GM23338 (cell line): ENCODE measurements at regions not wholly inside any gene's neighbourhood (a gene's known extent, or its start where the extent isn't known, plus 50 kb on each side); places are given as distances from the start of the nearest gene placed in this dataset.

Experiments used
- ATAC-seq: fragments of 200-7000 bp; cut with Tn5 transposase; 3 replicates; pipeline ENCODE4 v1.9.1; 2020
- DNase-seq: peaks from one replicate; pipeline ENCODE4 v3.0.0-alpha.2; 2015; ENCODE audit warnings: low spot score
- H2AFZ ChIP-seq: fragments of 200-600 bp; sonication (generic); 2 replicates; pipeline ENCODE4 v1.8.0; 2016; ENCODE audit warnings: antibody characterized with exemption, mild to moderate bottlenecking, moderate library complexity
- H3F3A ChIP-seq: fragments of 200-600 bp; sonication (generic); replicated peaks from 2 replicates; pipeline ENCODE4 v1.8.0; 2017; ENCODE audit warnings: antibody characterized with exemption, mixed run types, low read depth
- H3K27ac ChIP-seq: fragments of 200-600 bp; sonication (generic); 2 replicates; pipeline ENCODE4 v1.6.1; 2016; ENCODE audit warnings: low read depth
- H3K27me3 ChIP-seq: fragments of 200-600 bp; sonication (generic); 2 replicates; pipeline ENCODE4 v1.8.0; 2016; ENCODE audit warnings: mild to moderate bottlenecking, mixed run types, moderate library complexity; ENCODE audit not compliant: insufficient read depth
- H3K36me3 ChIP-seq: fragments of 200-600 bp; sonication (generic); 2 replicates; pipeline ENCODE4 v1.8.0; 2016; ENCODE audit warnings: mild to moderate bottlenecking; ENCODE audit not compliant: insufficient read depth
- H3K4me1 ChIP-seq: fragments of 200-600 bp; sonication (generic); 2 replicates; pipeline ENCODE4 v1.8.0; 2016; ENCODE audit warnings: mild to moderate bottlenecking, moderate library complexity; ENCODE audit not compliant: insufficient read depth
- H3K4me2 ChIP-seq: fragments of 200-600 bp; sonication (generic); 2 replicates; pipeline ENCODE4 v1.7.1; 2017; ENCODE audit warnings: mixed run types
- H3K4me3 ChIP-seq: fragments of 200-600 bp; sonication (generic); 2 replicates; pipeline ENCODE4 v1.6.1; 2016; ENCODE audit warnings: mixed run types
- H3K79me2 ChIP-seq: fragments of 200-600 bp; sonication (generic); replicated peaks from 2 replicates; pipeline ENCODE4 v1.8.0; 2017; ENCODE audit warnings: mild to moderate bottlenecking; ENCODE audit not compliant: insufficient read depth
- H3K9me2 ChIP-seq: fragments of 200-600 bp; sonication (generic); 2 replicates; pipeline ENCODE4 v1.8.0; 2017; ENCODE audit not compliant: insufficient read depth
- H4K20me1 ChIP-seq: fragments of 200-600 bp; sonication (generic); replicated peaks from 2 replicates; pipeline ENCODE4 v1.8.0; 2017; ENCODE audit warnings: mild to moderate bottlenecking; ENCODE audit not compliant: insufficient read depth
- H3K27ac Mint-ChIP-seq: 2 replicates; pipeline ENCODE4 v1.8.0; 2020; ENCODE audit warnings: inconsistent platforms, mild to moderate bottlenecking, moderate library complexity, mixed read lengths
- H3K27me3 Mint-ChIP-seq: 3 replicates; pipeline ENCODE4 v1.8.0; 2022; ENCODE audit warnings: low read depth, mild to moderate bottlenecking, moderate library complexity, mixed read lengths, inconsistent platforms; ENCODE audit not compliant: insufficient read depth, poor library complexity
- H3K36me3 Mint-ChIP-seq: 3 replicates; pipeline ENCODE4 v1.8.0; 2021; ENCODE audit warnings: low read depth, mild to moderate bottlenecking, inconsistent platforms, moderate library complexity, mixed read lengths
- H3K4me1 Mint-ChIP-seq: 3 replicates; pipeline ENCODE4 v1.8.0; 2020; ENCODE audit warnings: mild to moderate bottlenecking, inconsistent platforms, mixed read lengths
- H3K4me3 Mint-ChIP-seq: 3 replicates; pipeline ENCODE4 v1.8.0; 2021; ENCODE audit warnings: moderate library complexity, mild to moderate bottlenecking, inconsistent platforms, mixed read lengths
- H3K9me3 Mint-ChIP-seq: 3 replicates; pipeline ENCODE4 v1.8.0; 2020; ENCODE audit warnings: moderate library complexity, mild to moderate bottlenecking, inconsistent platforms, mixed read lengths
- CREB1 ChIP-seq: fragments of 250-450 bp; sonication (Bioruptor Pico); IDR thresholded peaks from 2 replicates; pipeline ENCODE4 v1.5.0; 2020; ENCODE audit warnings: low read depth, mild to moderate bottlenecking, moderate library complexity
- CTCF ChIP-seq, 2 experiments: fragments of 200-600 bp in 1 of 2; sonication (generic) in 1 of 2; conservative IDR thresholded peaks; 2 replicates each; pipeline versions ENCODE4 v1.5.1 to v1.6.1; 2016 to 2017; ENCODE audit warnings: antibody characterized with exemption in 2 of 2, low read depth in 2 of 2, mild to moderate bottlenecking in 2 of 2, moderate library complexity in 1 of 2
- EZH2 ChIP-seq: fragments of 200-600 bp; sonication (generic); IDR thresholded peaks from one replicate; pipeline ENCODE4 v1.8.0; 2017; ENCODE audit warnings: antibody characterized with exemption, mild to moderate bottlenecking, low read depth; ENCODE audit not compliant: unreplicated experiment
- EZH2phosphoT487 ChIP-seq: fragments of 200-600 bp; sonication (generic); IDR thresholded peaks from one replicate; pipeline ENCODE4 v1.8.1; 2018; ENCODE audit warnings: antibody characterized with exemption; ENCODE audit not compliant: unreplicated experiment
- JUNB ChIP-seq: IDR thresholded peaks from one replicate; pipeline ENCODE4 v1.6.1; 2016; ENCODE audit warnings: antibody characterized with exemption; ENCODE audit not compliant: unreplicated experiment
- NANOG ChIP-seq: IDR thresholded peaks from 2 replicates; pipeline ENCODE4 v1.6.1; 2016; ENCODE audit warnings: antibody characterized with exemption, borderline replicate concordance
- POLR2AphosphoS5 ChIP-seq: IDR thresholded peaks from 2 replicates; pipeline ENCODE4 v1.6.1; 2016; ENCODE audit warnings: antibody characterized with exemption, low read depth
- REST ChIP-seq: IDR thresholded peaks from one replicate; pipeline ENCODE4 v1.6.1; 2018; ENCODE audit warnings: antibody characterized with exemption; ENCODE audit not compliant: unreplicated experiment
- ZNF331 ChIP-seq: fragments of 250-450 bp; sonication (Bioruptor Pico); IDR thresholded peaks from 2 replicates; pipeline ENCODE4 v1.5.0; 2020; ENCODE audit warnings: low read depth, mild to moderate bottlenecking, moderate library complexity
- ZNF462 ChIP-seq: fragments of 250-450 bp; sonication (Bioruptor Pico); IDR thresholded peaks from 2 replicates; pipeline ENCODE4 v1.5.0; 2020; ENCODE audit warnings: mild to moderate bottlenecking, moderate library complexity

- no peaks in the 10 kb centered on the region for H3K9me2 ChIP-seq
- DNase-seq (no peak), ATAC-seq (no peak)
- H3K4me1 Mint-ChIP-seq: peaks cover 4% of the 10 kb centered on the region; the same call in 1 of the 3 replicates
- no peaks in the 10 kb centered on the region for H3K36me3 ChIP-seq
- H3K27me3 ChIP-seq: no peaks in the 10 kb centered on the region
- H3F3A ChIP-seq: no peaks in the 10 kb centered on the region
- no peaks in the 10 kb centered on the region for H3K9me3 Mint-ChIP-seq
- no peaks in the 10 kb centered on the region; the same call in 1 of the 2 replicates for H3K4me1 ChIP-seq
- H3K36me3 Mint-ChIP-seq: no peaks in the 10 kb centered on the region
- H2AFZ ChIP-seq: no peak overlapping the region
- H3K4me2 ChIP-seq: no peak overlapping the region
- no peak for TF ChIP-seq POLR2AphosphoS5
- H3K27me3 Mint-ChIP-seq: peaks cover 1% of the 10 kb centered on the region
- no peaks in the 10 kb centered on the region for H4K20me1 ChIP-seq
- no peak overlapping the region for H3K27ac ChIP-seq
- H3K4me3 Mint-ChIP-seq: no peak overlapping the region
- no peak overlapping the region for H3K4me3 ChIP-seq
- no peak overlapping the region for H3K27ac Mint-ChIP-seq
- H3K79me2 ChIP-seq: no peaks in the 10 kb centered on the region
Observed at GRCh38 chr1:56330391-56331026, 248.9 kb downstream of the PLPP3 start.

- no peak for ATAC-seq
- Mint-ChIP-seq H3K9me3 (no peaks in the 10 kb centered on the region), H3K27me3 (peaks cover 1% of the 10 kb centered on the region), H3K4me1 (peaks cover 4% of the 10 kb centered on the region; the same call in 1 of the 3 replicates), H3K4me3 (no peak overlapping the region), H3K27ac (no peak overlapping the region), H3K36me3 (no peaks in the 10 kb centered on the region)
- no peak for DNase-seq
- no peaks in the 10 kb centered on the region for H3K27me3 ChIP-seq
- no peak overlapping the region for H3K4me2 ChIP-seq
- no peaks in the 10 kb centered on the region for H3K9me2 ChIP-seq
- H3K4me3 ChIP-seq: no peak overlapping the region
- H2AFZ ChIP-seq: no peak overlapping the region
- no peaks in the 10 kb centered on the region for H4K20me1 ChIP-seq
- H3K4me1 ChIP-seq: no peaks in the 10 kb centered on the region; the same call in 1 of the 2 replicates
- no peaks in the 10 kb centered on the region for H3K79me2 ChIP-seq
- no peaks in the 10 kb centered on the region for H3F3A ChIP-seq
- H3K27ac ChIP-seq: no peak overlapping the region
- no peaks in the 10 kb centered on the region for H3K36me3 ChIP-seq
- no peak for TF ChIP-seq REST
- no peak for TF ChIP-seq EZH2
- TF ChIP-seq ZNF331: no peak
- TF ChIP-seq EZH2phosphoT487: no peak
- TF ChIP-seq JUNB: no peak
- TF ChIP-seq ZNF462 (CRISPR knock-in tag): no peak
- TF ChIP-seq CTCF (conservative IDR thresholded peaks at IDR 0.05; ENCODE audit: low read depth in 2 of 2): no peak
- no peak for TF ChIP-seq POLR2AphosphoS5
- no peak for TF ChIP-seq CREB1 (CRISPR knock-in tag)
- TF ChIP-seq NANOG: no peak
Observed at GRCh38 chr1:56329970-56330369, 249.4 kb downstream of the PLPP3 start.
